Activated CD8-positive, alpha-beta memory T cell treated with anti-CD3 and anti-CD28 coated beads for 24 hours (primary cell): ENCODE measurements at regions not wholly inside any gene's neighbourhood (a gene's known extent, or its start where the extent isn't known, plus 50 kb on each side); places are given as distances from the start of the nearest gene placed in this dataset.

ENCODE experiments used
- DNase-seq: peaks from one replicate; pipeline ENCODE4 v3.0.0-alpha.2; 2020

DNA sequence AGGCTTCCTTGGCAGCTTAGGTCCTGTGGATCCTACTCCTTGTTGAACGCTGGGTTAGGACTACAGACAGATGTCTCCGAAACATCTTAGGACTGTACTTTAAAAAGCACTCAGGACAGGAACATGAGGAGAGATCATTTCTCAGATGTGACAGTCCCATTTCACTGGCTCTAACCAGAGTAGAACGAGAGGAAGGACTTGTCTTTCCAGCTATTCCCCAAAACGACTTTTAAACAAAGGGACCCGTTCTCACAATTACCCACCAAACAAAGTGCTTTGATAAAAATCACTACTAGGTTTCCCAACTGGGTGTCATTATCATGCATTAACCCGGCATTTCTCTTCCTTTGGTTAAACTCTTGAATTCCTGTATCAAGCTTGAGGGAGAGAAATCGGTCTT, 84.7 kb upstream of the BARX2 start:
- no peak for DNase-seq

DNA sequence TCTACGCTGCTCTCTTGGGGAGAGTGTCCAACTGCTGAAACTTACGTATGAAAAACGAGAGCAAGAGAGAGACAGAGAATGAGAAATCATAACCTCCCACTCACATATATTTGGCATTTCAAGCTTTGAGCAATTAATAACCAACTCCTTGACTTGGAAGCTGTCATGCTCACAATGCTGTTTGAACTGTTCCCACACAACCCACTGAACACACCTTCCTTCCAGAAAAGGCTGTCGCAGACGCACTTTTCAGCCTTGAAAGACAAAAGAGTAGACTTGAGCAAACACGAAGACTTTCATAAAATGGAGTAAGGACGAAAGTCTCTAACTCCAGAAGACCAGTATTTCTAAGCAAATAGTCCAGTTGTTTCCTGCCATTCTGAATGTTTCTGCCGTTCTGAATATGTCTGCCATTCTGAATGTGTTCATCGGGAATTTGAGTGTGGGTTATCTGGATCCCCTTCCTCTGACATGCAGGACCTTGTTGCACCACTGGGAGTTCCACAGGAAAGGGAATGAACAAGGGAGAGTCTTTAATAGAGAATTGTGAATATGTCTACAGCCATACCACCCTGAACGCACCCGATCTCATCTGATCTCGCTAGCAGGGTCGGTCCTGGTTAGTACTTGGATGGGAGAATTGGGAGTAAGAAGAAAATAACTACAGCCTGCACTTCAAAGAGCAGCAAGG, 86.2 kb upstream of the BARX2 start:
- DNase-seq: no peak

DNA sequence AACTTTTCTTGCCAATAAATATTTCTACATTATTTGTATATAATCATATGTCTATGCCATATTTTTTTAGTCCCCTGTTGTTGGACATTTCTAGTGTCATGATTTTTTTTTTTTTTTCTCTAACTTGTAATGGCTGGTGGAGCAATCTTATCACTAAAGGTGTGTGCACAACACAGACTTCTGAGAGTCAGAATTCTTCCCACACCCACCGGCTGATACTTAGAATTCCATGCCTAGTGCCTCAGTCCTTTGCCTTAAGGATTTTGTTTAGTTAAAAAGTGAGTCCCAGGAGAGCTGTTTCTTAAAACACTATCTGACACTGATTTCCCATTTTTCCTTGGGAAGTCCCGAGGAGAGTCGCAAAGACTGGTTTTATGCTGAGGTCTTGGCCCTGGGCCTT, 87.7 kb upstream of the BARX2 start:
- no peak for DNase-seq

DNA sequence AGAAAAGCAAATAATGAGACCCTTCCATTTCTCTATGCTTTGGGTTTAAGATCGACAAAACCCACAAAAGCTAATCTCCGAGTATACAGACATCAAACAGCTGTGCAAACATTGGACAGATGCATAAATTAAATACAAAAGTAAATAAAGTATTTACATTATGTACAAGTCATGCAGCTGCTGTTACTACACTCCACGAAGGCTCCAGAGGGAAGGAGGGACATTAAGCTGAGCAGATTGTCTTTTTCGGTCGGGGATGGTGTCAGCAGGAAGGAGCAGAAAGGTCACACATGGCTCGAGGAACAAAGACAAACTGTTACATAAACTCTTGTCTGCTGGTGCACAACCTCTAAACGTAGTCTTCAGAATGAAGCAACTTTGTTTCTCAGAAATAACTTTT, 88.8 kb upstream of the BARX2 start:
- DNase-seq: no peak

DNA sequence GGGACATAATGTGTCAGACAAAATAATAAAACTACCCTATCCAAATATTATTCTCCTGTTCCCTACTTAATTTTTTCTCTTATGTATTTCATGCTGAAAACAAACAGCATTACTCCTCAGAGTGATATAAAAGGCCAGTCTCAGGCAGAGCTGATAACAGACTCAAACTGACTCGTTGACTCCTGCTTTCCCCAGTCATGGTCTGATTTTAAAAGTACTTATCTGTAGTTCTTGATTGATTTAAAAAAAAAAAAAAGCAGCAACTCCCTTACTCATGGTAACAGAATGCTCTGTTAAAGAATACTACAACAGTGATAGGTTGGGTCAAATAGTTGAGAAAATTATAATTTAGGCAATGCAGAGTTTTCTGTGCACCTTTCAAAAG, 90.3 kb upstream of the BARX2 start:
- DNase-seq: no peak

DNA sequence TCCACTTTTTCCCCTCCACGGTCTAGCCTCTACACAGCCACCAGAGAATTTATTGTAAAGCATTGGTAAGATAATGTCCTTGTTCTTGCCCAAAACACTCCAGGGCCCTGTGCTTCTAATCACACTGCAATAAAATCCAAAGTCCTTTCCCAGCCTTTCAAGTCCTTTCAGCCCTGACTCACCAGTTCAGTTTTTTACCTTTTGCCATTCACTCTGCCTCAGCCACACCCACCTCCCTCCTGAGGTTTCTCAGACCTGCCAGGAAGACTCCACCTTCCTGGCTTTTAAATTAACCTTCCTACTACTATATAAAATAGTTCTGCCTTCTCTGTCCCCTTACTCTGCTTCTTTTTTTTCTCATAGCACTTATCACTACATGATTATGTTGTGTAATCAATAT, 91.0 kb upstream of the ARHGAP32 start:
- DNase-seq: no peak

DNA sequence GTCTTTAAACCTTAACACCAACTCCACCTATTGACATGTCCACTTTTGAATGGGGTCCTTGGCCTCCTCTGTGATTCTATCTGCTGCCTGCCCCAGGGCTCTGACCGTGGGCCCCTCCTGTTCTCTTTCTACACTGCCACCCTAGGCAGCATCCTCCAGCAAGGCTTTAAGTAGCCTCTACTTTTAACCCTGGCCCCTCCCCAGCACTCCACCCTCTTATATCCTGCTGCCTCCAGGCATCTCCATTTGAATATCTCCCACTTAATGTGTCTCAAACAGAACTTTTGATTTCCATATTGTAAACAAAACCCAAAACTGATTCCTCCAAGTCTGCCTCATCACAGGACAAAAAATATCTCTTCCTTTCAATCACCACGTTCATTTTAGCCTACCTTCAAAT, 90.5 kb upstream of the ARHGAP32 start:
- no peak for DNase-seq

DNA sequence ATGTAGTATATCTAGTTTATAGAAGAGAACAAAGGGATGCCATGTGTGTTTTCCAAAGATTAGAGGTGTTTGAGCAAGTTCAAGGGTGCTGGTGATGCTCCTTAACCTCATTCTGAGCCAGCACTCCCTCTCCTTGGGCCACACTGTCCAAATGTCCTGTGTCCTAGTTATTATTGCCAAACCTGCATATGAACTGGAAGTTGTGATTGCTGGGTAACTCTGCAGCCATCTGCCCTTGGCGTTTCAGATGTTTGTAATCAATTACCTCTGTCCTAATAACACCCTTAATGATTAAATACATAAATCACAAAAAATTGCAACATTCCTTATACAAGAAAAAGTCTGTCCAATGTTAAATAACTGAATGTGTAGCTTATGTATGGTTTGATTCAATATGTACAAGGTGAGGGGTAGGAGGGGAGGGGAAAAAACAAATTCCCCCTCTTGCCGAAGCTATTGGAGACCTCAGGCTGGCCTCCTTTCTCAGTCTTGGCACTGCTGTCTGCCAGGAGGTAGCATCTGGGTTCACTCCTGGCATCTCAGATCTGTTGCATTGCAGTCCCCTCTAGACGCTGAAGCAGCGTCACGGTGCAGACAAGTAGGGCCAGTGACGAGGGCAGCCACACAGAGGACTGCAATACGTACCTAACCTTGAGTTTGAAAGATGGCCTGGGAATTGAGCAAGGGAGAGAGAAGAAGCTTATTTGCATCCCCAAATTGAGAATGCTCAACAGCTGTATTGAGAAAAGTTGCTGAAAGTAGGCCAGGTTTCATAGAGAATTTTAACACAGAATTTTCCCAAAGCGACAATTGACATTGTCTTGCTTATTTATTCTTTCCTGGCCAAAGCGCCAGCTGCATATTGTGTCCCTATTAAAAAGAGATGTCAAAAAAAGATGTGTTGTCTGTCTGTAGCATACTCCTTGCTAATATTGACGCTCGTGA, 89.6 kb upstream of the ARHGAP32 start:
- no peak for DNase-seq

DNA sequence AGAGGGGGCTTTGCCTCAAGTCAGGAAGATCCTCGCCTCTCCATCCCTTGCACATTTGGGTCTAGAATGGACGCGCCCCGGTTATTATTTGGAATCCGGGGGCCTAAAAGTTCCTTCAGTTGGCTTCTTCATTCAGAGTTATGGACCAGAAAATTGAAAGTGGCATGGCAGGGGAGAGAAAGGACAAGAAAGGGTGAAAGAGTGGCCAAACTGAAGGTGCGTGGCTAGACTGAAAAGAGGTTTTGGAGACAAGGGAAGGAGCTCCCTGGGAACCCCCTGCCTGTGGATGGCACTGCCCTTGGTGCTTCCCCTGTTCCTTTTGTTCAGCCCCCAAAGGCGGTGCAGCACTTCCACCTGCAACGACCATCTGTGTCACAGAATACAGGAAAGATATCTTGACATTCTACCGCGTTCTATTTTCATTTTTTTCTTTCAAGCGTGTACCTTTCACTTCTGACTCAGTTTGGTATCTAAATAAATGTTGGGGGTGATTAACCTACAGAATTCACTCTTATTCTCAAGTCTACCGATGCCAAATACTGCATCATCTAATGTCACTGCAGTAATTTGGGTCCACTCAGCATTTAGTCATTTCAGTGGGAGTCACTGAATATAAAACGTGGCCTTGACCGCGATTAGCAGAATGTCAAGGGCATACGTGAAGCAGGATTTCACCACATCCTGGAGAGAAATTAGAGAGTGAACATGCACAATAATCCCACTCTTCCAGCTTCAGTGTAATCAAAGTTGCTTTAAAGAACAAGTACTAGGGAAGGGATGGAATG, 88.1 kb upstream of the ARHGAP32 start:
- peak; percentile 75 for DNase-seq

DNA sequence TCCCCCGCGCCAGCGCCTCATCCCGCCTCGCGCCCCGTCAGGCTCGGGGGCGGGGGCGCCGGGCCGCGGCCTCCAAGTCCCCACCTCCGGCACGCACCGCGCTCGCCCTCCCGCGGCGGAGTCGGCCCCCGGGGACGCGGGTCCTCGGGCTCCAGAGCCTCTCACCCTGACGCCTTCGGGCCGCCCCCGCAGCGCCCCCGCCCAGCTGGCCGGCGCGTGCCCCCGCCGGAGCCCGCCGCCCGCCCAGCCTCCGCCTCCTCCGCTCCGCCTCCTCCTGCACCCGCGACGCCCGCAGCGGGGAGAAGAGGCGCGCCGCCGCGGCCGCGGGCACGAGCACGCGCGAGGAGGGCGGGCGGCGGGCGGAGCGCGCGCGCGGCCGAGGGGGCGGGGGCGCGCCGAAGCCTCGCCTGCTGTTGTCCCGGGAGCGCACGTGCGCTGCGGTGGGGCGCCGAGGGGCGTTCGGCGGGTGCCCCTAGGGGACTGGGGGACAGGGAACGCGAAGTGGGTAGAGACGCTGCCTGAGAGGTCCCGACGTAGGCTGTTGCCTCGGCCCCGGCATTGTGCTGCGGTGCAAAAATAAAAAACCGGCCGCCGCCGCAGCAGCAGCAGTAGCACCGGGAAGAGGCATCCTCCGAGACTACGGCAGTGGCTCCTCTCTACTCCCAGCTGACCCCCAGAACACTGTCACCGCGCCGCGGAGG, 87.4 kb upstream of the ARHGAP32 start:
- peak; percentile 84 for DNase-seq

DNA sequence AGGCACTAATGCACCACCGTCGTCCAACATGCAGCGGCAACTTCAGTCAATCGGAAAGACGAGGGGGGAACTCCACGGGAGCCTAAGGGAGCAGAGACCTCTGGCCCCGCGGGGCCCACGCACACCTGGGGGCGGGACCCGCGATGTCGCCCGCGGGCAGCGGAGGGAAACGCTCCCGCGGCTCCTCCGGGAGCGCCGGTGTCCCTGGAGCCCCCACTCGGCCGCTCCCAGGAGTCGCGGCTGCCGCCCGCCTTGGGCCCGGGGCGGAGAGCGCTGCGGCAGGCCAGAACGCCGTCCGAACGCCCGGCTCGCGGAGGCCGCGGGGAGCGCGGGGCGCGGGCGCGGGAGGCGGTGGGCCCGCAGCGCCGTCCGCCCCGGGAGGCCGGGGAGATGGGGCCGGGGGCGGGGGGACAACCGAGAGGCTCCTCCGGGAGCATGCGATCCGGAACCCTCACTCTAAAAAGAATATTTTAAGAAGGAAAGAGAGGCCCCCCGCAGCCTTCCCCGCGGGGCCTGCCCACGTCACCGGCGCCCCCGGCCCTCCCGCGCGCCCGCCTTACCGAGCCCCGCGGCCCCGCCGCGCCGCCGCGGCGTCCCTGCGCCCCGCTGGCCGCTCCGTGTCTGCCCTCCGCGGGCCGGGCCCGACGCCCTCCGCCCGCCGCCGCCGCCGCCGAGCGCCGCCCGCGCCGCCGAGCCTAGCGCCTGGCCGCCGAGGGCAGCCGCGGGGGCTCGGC, 86.6 kb upstream of the ARHGAP32 start:
- peak; percentile 63 for DNase-seq

DNA sequence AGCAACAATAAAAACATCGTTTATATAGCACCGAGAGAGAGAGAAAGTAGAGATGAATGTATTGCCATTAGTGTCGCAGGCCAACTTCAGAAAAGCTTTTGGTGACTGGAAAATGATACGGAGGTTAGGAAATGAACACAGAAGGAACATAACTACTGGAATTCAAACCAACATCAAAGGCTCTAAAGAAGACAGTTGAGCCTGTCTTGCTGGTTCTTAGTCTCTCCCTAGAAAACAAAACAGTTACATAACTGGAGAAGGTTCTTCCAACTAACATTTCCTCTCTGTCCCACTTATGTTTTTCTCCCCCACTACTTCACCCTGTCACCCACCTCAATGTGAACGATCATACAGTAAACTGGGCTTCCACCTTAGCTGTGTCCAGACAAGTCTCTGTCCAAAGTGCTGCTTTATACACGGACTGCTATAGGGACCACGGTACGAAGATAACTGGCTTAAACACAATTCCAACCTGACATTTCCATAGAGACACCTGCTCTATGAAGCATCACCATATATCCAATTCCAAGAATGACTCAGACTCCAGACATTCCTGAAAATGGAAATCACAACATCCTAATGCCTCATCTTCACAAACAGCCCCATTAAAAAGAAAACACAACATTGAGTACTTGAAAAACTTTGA, 85.2 kb upstream of the ARHGAP32 start:
- no peak for DNase-seq

DNA sequence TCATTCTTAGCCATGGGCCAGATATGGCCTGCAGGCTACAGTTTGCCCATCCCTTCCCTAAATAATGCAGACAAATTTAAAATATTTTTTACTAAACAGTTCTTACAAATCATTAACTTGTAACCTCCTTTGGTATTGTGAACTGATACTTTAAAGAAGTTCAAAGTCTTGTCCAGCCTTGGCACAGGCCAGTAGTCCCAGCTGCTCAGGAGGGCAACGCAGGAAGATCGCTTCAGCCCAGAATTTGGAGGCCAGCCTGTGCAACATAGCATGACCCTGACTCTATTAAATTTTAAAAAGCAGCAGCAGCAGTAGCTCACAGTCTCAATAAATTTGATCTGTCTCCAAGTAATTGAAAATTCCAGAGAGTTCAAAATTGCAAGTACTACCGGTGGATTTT, 83.7 kb upstream of the ARHGAP32 start:
- DNase-seq: no peak

DNA sequence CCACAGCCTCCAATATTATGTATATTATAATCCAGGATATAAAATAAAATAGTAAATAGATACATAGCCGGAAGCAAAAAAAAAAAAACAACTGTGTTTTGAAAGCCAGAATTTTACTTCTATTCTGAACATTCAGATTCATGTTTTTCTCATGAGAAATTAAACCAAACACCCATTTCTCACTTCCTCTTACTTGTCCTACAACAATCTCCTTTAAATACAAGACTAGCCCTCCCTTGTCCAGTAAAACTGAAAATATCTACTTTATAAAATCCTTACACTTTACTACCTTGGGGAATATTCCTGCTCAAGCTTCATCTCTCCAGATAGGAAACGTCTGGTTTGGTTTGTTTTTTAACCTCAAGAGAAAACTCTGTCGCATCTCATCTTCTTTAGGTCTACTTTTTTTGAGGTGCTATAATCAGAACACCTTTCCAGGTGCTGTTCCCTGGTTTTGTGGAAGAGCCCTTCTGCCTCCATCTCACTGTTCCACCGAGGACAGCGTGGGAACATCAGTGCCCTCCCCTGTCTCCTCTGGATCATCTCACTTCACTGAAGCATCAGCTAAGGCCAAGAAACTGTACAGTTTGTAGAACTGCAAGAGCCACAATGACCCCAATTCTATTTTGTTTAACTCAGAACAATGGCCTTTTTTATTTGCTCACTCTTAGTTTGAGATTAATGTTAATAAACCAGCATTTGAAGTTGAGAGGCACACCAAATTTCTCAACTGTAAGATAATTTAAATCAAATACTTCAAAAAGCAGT, 82.0 kb upstream of the ARHGAP32 start:
- no peak for DNase-seq

DNA sequence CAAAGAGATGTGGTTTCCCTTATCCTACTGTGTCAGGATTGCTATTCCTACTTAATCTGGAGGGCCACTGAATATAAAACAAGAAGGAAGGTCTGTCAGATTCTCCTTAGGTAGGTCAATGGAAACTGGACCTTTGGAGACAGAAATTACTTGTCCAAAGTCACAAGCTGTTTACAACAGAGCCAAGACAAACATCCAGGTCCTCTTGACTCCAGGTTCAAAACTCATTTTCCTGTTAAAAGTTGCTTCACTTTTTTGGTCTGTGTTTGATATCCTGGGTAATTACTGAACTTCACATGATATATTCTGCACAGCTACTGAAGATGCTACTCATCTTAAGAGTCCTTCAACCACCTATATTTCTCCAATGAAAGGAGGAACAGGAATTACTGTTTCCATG, 81.2 kb upstream of the ARHGAP32 start:
- DNase-seq: no peak

DNA sequence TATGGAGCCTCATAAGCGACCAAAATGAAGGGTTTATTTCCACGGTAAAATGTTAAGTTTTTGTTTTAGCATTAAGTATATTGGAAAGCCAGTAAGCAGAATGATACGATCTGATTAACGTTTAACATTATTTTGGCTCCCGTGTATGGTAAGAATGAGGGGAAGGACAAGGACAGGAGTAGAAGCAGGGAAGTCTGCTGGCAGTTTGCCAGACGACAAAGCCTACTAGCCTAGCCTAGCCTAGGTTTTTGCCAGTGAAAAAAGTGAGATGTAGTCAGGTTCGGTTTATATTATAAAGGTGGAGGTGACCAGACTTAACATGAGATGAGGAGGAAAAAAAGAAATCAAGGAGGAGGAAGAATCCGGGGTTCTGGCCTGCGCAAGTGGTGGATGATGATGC, 78.9 kb upstream of the ARHGAP32 start:
- no peak for DNase-seq

DNA sequence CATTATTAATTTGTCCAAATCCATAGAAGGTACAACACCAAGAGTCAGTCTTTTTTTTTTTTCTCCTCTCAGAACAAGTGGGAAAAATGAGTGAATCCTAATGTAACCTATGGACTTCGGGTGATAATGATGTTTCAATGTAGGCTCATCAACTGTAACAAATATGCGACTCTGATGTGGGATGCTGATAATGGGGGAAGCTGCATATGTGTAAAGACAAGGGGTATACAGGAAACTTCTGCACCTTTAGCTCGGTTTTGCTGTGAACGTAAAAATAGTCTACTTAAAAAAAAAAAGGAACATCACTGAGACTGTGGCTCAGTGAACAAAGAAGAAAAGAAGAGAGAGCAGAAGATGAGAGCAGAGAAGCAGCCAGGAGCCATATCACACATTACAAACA, 78.3 kb upstream of the ARHGAP32 start:
- no peak for DNase-seq

DNA sequence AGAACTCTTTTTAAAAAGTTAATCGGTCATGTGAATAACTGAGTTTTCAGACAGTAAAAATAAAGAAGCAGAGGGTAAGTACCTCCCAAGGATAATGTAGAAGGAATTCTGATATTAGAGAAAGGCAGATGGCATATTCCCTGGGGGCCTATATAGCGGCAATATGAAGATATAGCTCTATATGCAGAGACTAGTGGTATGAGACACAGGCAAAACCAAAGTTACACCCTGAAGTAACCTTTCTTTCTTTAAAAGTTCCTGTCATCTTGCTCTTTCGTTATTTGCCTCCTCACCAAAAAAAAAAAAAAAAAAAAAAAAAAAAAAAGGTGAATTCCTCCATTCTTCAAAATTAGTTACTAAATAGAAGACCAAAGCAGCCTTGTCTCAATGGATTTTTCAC, 76.2 kb upstream of the ARHGAP32 start:
- no peak for DNase-seq

DNA sequence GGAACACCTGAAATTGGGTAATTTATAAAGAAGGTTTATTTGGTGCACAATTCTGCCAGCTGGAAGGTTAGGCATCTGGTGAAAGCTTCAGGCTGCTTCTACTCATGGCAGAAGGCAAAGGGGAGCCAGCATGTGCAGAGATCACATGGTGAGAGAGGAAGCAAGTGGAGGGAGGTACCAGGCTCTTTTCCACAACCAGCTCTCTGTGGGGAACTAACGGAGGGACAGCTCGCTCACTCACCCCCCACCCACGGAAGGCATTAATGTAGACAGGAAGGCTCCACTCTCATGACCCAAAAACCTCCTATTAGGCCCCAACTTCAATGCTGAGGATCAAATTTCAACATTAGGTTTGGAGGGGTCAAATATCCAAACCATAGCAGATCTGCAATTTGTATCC, 75.6 kb upstream of the ARHGAP32 start:
- no peak for DNase-seq

DNA sequence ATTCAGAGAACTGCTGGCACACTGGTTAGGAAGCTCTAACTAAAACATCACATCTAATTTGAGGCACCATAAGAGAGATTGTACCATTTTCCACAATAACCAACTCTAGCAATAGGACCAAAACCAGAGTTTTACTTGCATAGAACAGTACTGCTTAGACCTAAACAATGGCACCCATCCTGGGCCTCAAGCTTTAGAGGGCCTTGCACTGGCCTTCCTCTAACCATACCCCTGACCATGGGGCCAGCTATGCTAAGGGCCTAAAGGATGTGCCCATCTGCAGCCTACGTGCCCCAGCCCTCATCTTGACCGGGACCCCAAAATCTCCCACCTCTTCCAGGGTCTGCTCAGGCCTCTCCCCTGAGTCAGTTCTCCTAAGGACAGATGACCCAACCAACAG, 74.4 kb upstream of the ARHGAP32 start:
- no peak for DNase-seq
